ENCODE measurements at regions not wholly inside any gene's neighbourhood (a gene's known extent, or its start where the extent isn't known, plus 50 kb on each side); places are given as distances from the start of the nearest gene placed in this dataset.
"Not testable (repeated sequence)": the region's sequence is repeated elsewhere in the genome, so short reads cannot be mapped to it uniquely, and the experiment has no call there.

DNA sequence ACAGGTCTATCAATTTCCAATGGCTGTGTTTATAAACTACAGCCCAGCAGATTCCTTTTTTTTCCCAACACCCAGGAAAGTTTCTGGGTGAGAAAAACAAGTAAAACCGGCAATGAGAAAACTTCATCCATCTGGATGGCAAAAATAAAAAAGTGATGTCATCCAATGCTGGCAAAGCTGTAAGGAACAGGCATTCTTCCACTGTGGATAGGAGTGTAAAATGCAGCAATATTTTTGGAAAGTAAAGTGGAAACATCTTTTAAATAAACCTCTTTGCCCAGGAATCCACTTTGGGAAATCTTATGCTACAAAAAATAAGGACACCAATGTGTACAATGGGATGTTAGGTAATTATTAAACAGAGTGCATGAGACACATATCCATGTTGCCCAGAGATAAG lies 102.1 kb upstream of the NT5E start:
- intact Hi-C loops (cut with DNase I) = no loop called here
- no peak for DNase-seq
- TF ChIP-seq, protein P1, sequence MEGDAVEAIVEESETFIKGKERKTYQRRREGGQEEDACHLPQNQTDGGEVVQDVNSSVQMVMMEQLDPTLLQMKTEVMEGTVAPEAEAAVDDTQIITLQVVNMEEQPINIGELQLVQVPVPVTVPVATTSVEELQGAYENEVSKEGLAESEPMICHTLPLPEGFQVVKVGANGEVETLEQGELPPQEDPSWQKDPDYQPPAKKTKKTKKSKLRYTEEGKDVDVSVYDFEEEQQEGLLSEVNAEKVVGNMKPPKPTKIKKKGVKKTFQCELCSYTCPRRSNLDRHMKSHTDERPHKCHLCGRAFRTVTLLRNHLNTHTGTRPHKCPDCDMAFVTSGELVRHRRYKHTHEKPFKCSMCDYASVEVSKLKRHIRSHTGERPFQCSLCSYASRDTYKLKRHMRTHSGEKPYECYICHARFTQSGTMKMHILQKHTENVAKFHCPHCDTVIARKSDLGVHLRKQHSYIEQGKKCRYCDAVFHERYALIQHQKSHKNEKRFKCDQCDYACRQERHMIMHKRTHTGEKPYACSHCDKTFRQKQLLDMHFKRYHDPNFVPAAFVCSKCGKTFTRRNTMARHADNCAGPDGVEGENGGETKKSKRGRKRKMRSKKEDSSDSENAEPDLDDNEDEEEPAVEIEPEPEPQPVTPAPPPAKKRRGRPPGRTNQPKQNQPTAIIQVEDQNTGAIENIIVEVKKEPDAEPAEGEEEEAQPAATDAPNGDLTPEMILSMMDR (IDR thresholded peaks at IDR 0.05) = no peak

DNA sequence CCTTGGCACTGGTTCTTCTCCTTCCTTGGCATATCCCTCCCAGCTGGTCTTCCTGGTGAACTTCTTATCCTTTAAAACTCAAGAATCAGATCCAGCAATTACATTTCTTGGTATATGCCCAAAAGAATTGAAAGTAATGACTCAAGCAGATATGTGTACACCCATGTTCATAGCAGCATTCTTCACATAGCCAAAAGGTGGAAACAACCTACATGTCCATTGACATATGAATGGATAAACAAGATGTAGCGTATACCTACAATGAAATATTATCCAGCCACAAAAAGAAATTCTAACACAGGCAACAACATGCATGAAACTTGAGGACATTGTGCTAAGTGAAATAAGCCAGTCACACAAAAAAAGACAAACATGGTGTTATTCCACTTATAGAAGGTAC lies 103.7 kb upstream of the NT5E start:
- H3K27me3 ChIP-seq = no peaks in the 10 kb centered on the region
- H3K4me3 ChIP-seq = no peak overlapping the region
- no peaks in the 10 kb centered on the region for H3K4me1 ChIP-seq
- no peak overlapping the region for H3K9ac ChIP-seq (ENCODE audit: low read depth in 2 of 2, low read length in 2 of 2)
- TF ChIP-seq, protein P1 (IDR thresholded peaks at IDR 0.05) = no peak
- H3K9me3 ChIP-seq = no peaks in the 10 kb centered on the region
- no peak for DNase-seq
- intact Hi-C loops (cut with DNase I) = no loop called here
- H3K27ac ChIP-seq = no peak overlapping the region
- H3K36me3 ChIP-seq = no peaks in the 10 kb centered on the region

More for the DNA sequence above, 102.1 kb upstream of the NT5E start:
- H3K9ac ChIP-seq (ENCODE audit: low read depth in 2 of 2, low read length in 2 of 2) = no peak overlapping the region
- no peaks in the 10 kb centered on the region for H3K36me3 ChIP-seq
- H3K4me1 ChIP-seq = no peaks in the 10 kb centered on the region
- H3K27me3 ChIP-seq = no peaks in the 10 kb centered on the region
- no peak overlapping the region for H3K27ac ChIP-seq
- H3K4me3 ChIP-seq = no peak overlapping the region
- H3K9me3 ChIP-seq = no peaks in the 10 kb centered on the region

DNA sequence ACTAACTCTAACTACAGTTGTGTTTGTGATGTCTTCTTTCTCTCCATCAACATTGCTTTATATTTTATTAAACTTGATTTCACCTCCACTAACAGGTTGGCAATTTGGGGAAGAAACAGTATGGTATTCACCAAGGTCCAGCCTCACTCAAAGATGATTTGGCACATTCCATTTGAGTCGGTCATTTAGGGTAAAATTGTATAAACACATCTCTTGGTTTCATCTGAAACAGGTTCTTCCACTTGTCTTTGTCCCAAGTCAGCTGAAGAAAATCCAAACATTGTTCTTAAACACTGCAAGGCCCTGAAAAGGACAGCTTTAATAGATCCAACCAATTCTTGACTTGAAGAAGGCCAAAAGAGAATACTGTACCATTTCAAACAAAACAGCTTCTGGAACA lies 104.9 kb upstream of the NT5E start:
- DNase-seq = no peak
- H3K36me3 ChIP-seq = no peaks in the 10 kb centered on the region
- no peaks in the 10 kb centered on the region for H3K4me1 ChIP-seq
- H3K27ac ChIP-seq = no peak overlapping the region
- no peak overlapping the region for H3K4me3 ChIP-seq
- H3K9ac ChIP-seq (ENCODE audit: low read depth in 2 of 2, low read length in 2 of 2) = no peak overlapping the region
- TF ChIP-seq, protein P1 (IDR thresholded peaks at IDR 0.05) = no peak
- intact Hi-C loops (cut with DNase I) = no loop called here
- H3K9me3 ChIP-seq = no peaks in the 10 kb centered on the region
- H3K27me3 ChIP-seq = no peaks in the 10 kb centered on the region

DNA sequence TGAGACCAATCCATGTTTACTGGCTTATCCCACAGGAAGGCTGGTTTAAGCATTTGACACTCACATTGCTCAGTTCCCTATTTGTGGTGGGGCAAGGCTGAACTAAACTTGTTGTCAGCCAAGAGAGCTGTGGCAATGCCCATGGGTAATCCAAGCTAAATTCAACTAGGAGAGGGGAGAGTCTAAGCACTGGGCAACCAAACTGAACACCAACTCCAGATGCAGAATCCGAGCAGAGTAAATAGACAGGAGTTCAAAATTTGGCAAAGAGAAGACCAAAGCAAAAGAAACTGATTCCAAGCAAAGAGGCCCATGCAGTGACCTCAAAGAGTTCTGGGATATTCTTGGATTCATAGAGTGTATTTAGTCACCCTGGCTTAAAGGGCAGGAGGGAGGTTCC lies 106.5 kb upstream of the NT5E start:
- intact Hi-C loops (cut with DNase I) = no loop called here
- H3K36me3 ChIP-seq = no peaks in the 10 kb centered on the region
- no peaks in the 10 kb centered on the region for H3K9me3 ChIP-seq
- H3K9ac ChIP-seq (ENCODE audit: low read depth in 2 of 2, low read length in 2 of 2) = no peak overlapping the region
- DNase-seq = no peak
- no peak overlapping the region for H3K4me3 ChIP-seq
- TF ChIP-seq, protein P1 (IDR thresholded peaks at IDR 0.05) = no peak
- no peaks in the 10 kb centered on the region for H3K27me3 ChIP-seq
- H3K4me1 ChIP-seq = no peaks in the 10 kb centered on the region
- no peak overlapping the region for H3K27ac ChIP-seq

DNA sequence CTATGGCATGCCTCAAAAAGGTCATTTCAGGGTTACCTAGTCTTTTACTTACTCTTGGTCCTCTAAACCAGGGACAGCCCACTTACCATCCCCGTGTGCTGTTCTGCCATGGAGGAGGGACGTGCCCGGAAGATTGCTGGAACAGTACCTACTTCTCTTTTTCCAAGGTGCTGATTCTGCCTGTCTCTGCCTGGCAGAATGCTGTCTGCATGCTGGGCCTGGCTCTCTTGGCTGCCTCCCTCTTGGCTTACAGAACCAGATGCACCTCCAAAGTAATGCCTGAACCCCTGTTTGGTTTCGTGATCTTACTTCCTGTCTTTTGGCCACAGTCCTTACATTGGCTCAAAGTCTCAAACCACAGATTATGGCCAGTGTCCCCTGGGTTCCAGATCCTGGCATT lies 120.7 kb upstream of the NT5E start:
- intact Hi-C loops (cut with DNase I) = loop anchor here (10.0 kb wide), 1 partner anchor 1714 kb away; no protein-coding TSS in a partner anchor
- H3K4me3 ChIP-seq = no peak overlapping the region
- H3K9ac ChIP-seq (ENCODE audit: low read depth in 2 of 2, low read length in 2 of 2) = no peak overlapping the region
- H3K27me3 ChIP-seq = no peaks in the 10 kb centered on the region
- no peaks in the 10 kb centered on the region for H3K4me1 ChIP-seq
- no peak for DNase-seq
- no peaks in the 10 kb centered on the region for H3K9me3 ChIP-seq
- TF ChIP-seq, protein P1 (IDR thresholded peaks at IDR 0.05) = no peak
- no peak overlapping the region for H3K27ac ChIP-seq
- no peaks in the 10 kb centered on the region for H3K36me3 ChIP-seq

DNA sequence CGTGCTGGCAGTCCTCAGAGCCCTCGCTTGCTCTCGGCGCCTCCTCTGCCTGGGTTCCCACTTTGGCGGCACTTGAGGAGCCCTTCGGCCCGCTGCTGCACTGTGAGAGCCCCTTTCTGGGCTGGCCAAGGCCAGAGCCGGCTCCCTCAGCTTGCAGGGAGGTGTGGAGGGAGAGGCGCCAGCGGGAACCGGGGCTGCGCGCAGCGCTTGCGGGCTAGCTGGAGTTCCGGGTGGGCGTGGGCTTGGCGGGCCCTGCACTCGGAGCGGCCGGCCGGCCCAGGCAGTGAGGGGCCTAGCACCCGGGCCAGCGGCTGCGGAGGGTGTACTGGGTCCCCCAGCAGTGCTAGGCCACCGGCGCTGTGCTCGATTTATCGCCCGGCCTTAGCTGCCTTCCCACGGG lies 124.1 kb upstream of the NT5E start:
- H3K9ac ChIP-seq (ENCODE audit: low read depth in 2 of 2, low read length in 2 of 2); H3K4me1 ChIP-seq; H3K9me3 ChIP-seq; DNase-seq; H3K4me3 ChIP-seq; H3K27me3 ChIP-seq; H3K27ac ChIP-seq; H3K36me3 ChIP-seq: not testable (repeated sequence)
- intact Hi-C loops (cut with DNase I) = loop anchor here (10.0 kb wide), 1 partner anchor 1711 kb away; no protein-coding TSS in a partner anchor

All from colonic mucosa (tissue), 4 donors.